SK-N-SH (cell line): ENCODE measurements at regions not wholly inside any gene's neighbourhood (a gene's known extent, or its start where the extent isn't known, plus 50 kb on each side); places are given as distances from the start of the nearest gene placed in this dataset.

Experiments used
- CTCF ChIA-PET: fragments of 300-600, 350-600 bp; formaldehyde crosslinking; extraction: SDS; loops from one replicate; lab custom pipeline; 2021; lab: Yijun Ruan, JAX
- POLR2A ChIA-PET: fragments of 350-600 bp; sonication (Branson Sonifier 250); formaldehyde crosslinking; extraction: SDS; loops from one replicate; lab custom pipeline; 2020; ENCODE audit warnings: antibody characterized with exemption, inconsistent platforms; lab: Yijun Ruan, JAX
- DNase-seq: peaks from one replicate; pipeline ENCODE4 v3.0.0; 2012
- H2AFZ ChIP-seq: fragments of 200-600 bp; sonication (generic); 2 replicates; pipeline ENCODE4 v1.8.1; 2016; ENCODE audit warnings: antibody characterized with exemption, mild to moderate bottlenecking, low read depth
- H3F3A ChIP-seq: fragments of 200-600 bp; sonication (generic); replicated peaks from 2 replicates; pipeline ENCODE3; 2016; ENCODE audit warnings: antibody characterized with exemption, mild to moderate bottlenecking; ENCODE audit not compliant: insufficient read depth
- H3K27ac ChIP-seq, 2 experiments: fragments of 200-500 bp in 1 of 2; fragments of 200-600 bp in 1 of 2; sonication (Bioruptor generic) in 1 of 2; sonication (generic), shearing (Covaris generic) in 1 of 2; 2 replicates each; pipeline versions ENCODE4 v1.5.1 to v1.6.1; 2014 to 2016; ENCODE audit warnings: low read depth in 2 of 2, inconsistent platforms in 1 of 2, low read length in 1 of 2, mild to moderate bottlenecking in 1 of 2, mixed read lengths in 1 of 2
- H3K27me3 ChIP-seq: fragments of 200-600 bp; sonication (generic), shearing (Covaris generic); 2 replicates; pipeline ENCODE4 v1.6.1; 2016; ENCODE audit warnings: mixed run types; ENCODE audit not compliant: insufficient read depth
- H3K36me3 ChIP-seq, 2 experiments: fragments of 200-500 bp in 1 of 2; fragments of 200-600 bp in 1 of 2; sonication (Bioruptor generic) in 1 of 2; sonication (generic) in 1 of 2; replicated peaks in 1 of 2; 2 replicates each; pipeline versions ENCODE3 to v1.5.1; 2014 to 2016; ENCODE audit warnings: low read length in 1 of 2, mild to moderate bottlenecking in 1 of 2; ENCODE audit not compliant: insufficient read depth in 2 of 2, control insufficient read depth in 1 of 2
- H3K4me1 ChIP-seq, 2 experiments: fragments of 200-500 bp in 1 of 2; fragments of 200-600 bp in 1 of 2; sonication (Bioruptor generic) in 1 of 2; sonication (generic), shearing (Covaris generic) in 1 of 2; 2 replicates each; pipeline versions ENCODE4 v1.5.1 to v1.6.1; 2014 to 2016; ENCODE audit warnings: low read depth in 1 of 2, low read length in 1 of 2, mixed run types in 1 of 2; ENCODE audit not compliant: insufficient read depth in 2 of 2, control insufficient read depth in 1 of 2
- H3K4me2 ChIP-seq: fragments of 200-600 bp; sonication (generic), shearing (Covaris generic); 2 replicates; pipeline ENCODE4 v1.6.1; 2017; ENCODE audit warnings: mixed run types
- H3K4me3 ChIP-seq, 2 experiments: fragments of 200-500 bp in 1 of 2; fragments of 200-600 bp in 1 of 2; sonication (Bioruptor generic) in 1 of 2; sonication (generic), shearing (Covaris generic) in 1 of 2; 2 replicates each; pipeline versions ENCODE4 v1.5.1 to v1.8.1; 2014 to 2016; ENCODE audit warnings: low read depth in 2 of 2, inconsistent platforms in 1 of 2, low read length in 1 of 2, mild to moderate bottlenecking in 1 of 2, mixed read lengths in 1 of 2, moderate library complexity in 1 of 2
- H3K79me2 ChIP-seq: fragments of 200-600 bp; sonication (generic); 2 replicates; pipeline ENCODE4 v1.8.1; 2017; ENCODE audit warnings: mild to moderate bottlenecking; ENCODE audit not compliant: insufficient read depth
- H3K9ac ChIP-seq: fragments of 200-600 bp; sonication (generic); 2 replicates; pipeline ENCODE4 v1.6.1; 2017; ENCODE audit warnings: mixed run types
- H3K9me2 ChIP-seq: fragments of 200-600 bp; sonication (generic); 2 replicates; pipeline ENCODE4 v1.6.1; 2017; ENCODE audit warnings: mixed run types
- H3K9me3 ChIP-seq: fragments of 200-600 bp; sonication (generic); 2 replicates; pipeline ENCODE4 v1.6.1; 2017; ENCODE audit warnings: mixed run types, mild to moderate bottlenecking, moderate library complexity
- H4K20me1 ChIP-seq: fragments of 200-600 bp; sonication (generic); 2 replicates; pipeline ENCODE4 v1.6.1; 2017; ENCODE audit warnings: mild to moderate bottlenecking, mixed run types; ENCODE audit not compliant: insufficient read depth
- EP300 ChIP-seq, 2 experiments: IDR thresholded peaks; 2 replicates each; pipeline versions ENCODE4 v1.4.0 to v1.6.1; 2012; ENCODE audit warnings: borderline replicate concordance in 1 of 2, low read depth in 1 of 2, low read length in 1 of 2
- MAX ChIP-seq: IDR thresholded peaks from 2 replicates; pipeline ENCODE4 v1.4.0; 2012; ENCODE audit warnings: low read depth
- TEAD4 ChIP-seq: IDR thresholded peaks from 2 replicates; pipeline ENCODE4 v1.4.0; 2012; ENCODE audit warnings: mild to moderate bottlenecking, borderline replicate concordance; ENCODE audit not compliant: insufficient read depth
- WGBS: methylation state at CpG from one replicate; pipeline ENCODE4 v1.1.6; 2017; ENCODE audit warnings: low lambda C conversion rate; 5-methylcytosine and 5-hydroxymethylcytosine counted together
- TF ChIP-seq, protein P1 (sequence below): IDR thresholded peaks from 2 replicates; pipeline ENCODE4 v1.6.1; 2012; ENCODE audit warnings: mild to moderate bottlenecking, low read depth, low read length, moderate library complexity

DNA sequence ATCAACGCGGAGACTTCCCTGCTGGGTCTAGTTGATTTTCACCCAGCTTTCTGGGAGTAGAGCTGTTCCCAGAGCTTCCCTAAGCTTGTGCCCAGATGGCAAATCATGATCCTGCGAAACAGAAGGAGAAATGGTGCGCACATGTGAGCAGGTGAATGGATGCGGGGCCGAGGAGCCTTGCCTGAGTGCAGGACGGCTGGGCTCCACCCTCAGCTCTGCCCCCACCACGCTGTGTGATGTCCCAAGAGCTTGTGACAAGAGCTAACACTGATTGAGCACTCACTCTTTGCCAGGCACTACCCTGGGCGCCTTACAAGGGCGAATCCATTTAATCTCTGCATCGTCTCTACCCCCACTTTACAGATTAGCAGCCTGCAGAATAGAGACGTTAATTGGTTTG lies 162.7 kb upstream of the RPL38 start:
- Histone ChIP-seq H3K36me3 (no peaks in the 10 kb centered on the region), H3K9ac (no peak overlapping the region), H3K9me2 (no peaks in the 10 kb centered on the region), H3K9me3 (peaks cover 3% of the 10 kb centered on the region; the same call in 1 of the 2 replicates), H3K4me1 (no peaks in the 10 kb centered on the region; a peak in 1 of 4 replicates)
- DNase-seq = no peak
- TF ChIP-seq MAX (no peak), TEAD4 (no peak), EP300 (IDR thresholded peaks at IDR 0.05; ENCODE audit: borderline replicate concordance in 1 of 2, low read depth in 1 of 2, low read length in 1 of 2) (no peak)
- TF ChIP-seq, all 33 proteins: peak for 0
- Histone ChIP-seq H3F3A (no peaks in the 10 kb centered on the region), H3K4me3 (no peak overlapping the region), H3K27me3 (no peaks in the 10 kb centered on the region), H3K79me2 (no peaks in the 10 kb centered on the region), H4K20me1 (no peaks in the 10 kb centered on the region), H3K27ac (no peak overlapping the region), H3K4me2 (no peak overlapping the region), H2AFZ (no peak overlapping the region)
- ChIA-PET CTCF (interaction anchor here (0.6 to 1.4 kb wide), 3 partner anchors 9 to 42 kb away, joined by 3 to 4 read pairs (median 3); no protein-coding TSS in a partner anchor), POLR2A (no interaction called here)
- WGBS = 69% methylated on average over 12 of the region's 12 CpGs

DNA sequence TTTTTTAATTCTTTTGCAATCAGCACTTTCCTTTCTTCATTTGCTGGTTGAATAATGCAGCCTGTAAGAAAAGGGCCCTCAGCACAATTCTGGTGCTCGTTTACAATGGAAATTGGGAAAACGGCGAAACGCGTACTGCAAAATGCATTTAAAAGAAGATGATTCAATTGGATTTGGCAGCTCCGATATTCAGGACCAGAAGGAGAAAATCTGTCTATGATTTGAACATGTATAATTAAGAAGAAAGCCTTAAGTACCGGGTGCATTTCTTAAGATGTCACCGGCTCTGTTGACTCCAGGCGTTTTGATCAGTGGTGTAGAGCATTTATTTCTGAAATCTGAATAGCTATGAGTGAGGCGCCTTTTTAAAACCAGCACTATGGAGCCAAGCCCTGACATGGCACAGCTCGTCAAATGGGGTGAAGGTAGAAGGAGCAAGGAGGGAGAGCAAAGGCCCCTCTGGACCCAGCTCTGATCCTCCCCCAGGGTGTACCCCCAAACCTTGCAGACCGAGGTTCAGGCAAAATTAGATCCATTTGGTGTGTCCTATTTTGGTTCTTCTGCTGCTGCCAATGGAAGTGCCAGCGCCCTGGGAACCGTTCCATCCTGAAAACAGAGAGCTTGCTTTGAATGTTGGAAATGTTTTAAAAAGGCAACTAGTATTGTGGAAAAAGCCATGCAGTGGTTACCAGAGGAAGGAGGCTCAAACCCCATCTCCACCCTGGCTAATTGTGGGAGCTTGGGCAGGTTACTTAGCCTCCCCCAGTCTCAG lies 161.4 kb upstream of the RPL38 start:
- Histone ChIP-seq H3K36me3 (no peaks in the 10 kb centered on the region), H3K27me3 (no peaks in the 10 kb centered on the region), H3K79me2 (no peaks in the 10 kb centered on the region), H3K9me3 (0 out of 2 replicates have a peak, but pooled peaks cover 3% of the 10 kb centered on the region), H2AFZ (no peak overlapping the region), H3K4me1 (no peaks in the 10 kb centered on the region; a peak in 1 of 4 replicates), H3K9me2 (no peaks in the 10 kb centered on the region), H3K4me2 (no peak overlapping the region), H4K20me1 (no peaks in the 10 kb centered on the region), H3K4me3 (no peak overlapping the region), H3K27ac (no peak overlapping the region), H3K9ac (no peak overlapping the region), H3F3A (no peaks in the 10 kb centered on the region)
- TF ChIP-seq, protein P1, sequence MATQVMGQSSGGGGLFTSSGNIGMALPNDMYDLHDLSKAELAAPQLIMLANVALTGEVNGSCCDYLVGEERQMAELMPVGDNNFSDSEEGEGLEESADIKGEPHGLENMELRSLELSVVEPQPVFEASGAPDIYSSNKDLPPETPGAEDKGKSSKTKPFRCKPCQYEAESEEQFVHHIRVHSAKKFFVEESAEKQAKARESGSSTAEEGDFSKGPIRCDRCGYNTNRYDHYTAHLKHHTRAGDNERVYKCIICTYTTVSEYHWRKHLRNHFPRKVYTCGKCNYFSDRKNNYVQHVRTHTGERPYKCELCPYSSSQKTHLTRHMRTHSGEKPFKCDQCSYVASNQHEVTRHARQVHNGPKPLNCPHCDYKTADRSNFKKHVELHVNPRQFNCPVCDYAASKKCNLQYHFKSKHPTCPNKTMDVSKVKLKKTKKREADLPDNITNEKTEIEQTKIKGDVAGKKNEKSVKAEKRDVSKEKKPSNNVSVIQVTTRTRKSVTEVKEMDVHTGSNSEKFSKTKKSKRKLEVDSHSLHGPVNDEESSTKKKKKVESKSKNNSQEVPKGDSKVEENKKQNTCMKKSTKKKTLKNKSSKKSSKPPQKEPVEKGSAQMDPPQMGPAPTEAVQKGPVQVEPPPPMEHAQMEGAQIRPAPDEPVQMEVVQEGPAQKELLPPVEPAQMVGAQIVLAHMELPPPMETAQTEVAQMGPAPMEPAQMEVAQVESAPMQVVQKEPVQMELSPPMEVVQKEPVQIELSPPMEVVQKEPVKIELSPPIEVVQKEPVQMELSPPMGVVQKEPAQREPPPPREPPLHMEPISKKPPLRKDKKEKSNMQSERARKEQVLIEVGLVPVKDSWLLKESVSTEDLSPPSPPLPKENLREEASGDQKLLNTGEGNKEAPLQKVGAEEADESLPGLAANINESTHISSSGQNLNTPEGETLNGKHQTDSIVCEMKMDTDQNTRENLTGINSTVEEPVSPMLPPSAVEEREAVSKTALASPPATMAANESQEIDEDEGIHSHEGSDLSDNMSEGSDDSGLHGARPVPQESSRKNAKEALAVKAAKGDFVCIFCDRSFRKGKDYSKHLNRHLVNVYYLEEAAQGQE = no peak
- ChIA-PET POLR2A (no interaction called here), CTCF (interaction anchor here (0.6 to 1.6 kb wide), 9 partner anchors 10 to 450 kb away, joined by 3 to 4 read pairs (median 3); no protein-coding TSS in a partner anchor)
- 69% methylated on average over 14 of the region's 14 CpGs for WGBS
- DNase-seq = no peak
